MM.1S (cell line): ENCODE measurements at regions not wholly inside any gene's neighbourhood (a gene's known extent, or its start where the extent isn't known, plus 50 kb on each side); places are given as distances from the start of the nearest gene placed in this dataset.

Experiments used
- EZH2 ChIP-seq: fragments of 300-600 bp; sonication (generic); optimal IDR thresholded peaks from 2 replicates; pipeline ENCODE3; 2017; ENCODE audit warnings: low read depth, mild to moderate bottlenecking, antibody characterized with exemption, low read length, mixed read lengths
- TF ChIP-seq, protein P1 (sequence below): fragments of 300-600 bp; sonication (generic); IDR thresholded peaks from 2 replicates; pipeline ENCODE4 v1.5.1; 2016; ENCODE audit warnings: antibody characterized with exemption, low read length, mixed read lengths

DNA sequence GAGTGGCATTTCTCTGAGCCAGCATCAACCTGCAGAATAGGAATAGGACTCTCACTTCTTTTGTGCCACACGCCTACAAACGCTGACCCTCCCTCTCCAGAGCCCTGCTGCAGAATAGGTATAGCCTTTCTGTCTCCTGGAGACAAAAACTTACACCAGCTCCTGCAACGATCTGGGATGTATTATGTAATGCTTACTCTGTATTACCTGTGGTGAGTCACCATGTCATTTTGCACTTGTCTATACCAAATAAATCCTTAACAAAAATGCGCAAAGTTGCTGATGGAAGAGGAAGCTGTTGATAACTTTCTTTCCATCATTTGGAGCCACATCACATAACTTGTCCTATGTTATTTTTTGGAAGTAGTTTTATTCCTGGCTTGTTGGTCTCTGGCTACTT, 155.8 kb upstream of the FNDC3A start:
- TF ChIP-seq, protein P1, sequence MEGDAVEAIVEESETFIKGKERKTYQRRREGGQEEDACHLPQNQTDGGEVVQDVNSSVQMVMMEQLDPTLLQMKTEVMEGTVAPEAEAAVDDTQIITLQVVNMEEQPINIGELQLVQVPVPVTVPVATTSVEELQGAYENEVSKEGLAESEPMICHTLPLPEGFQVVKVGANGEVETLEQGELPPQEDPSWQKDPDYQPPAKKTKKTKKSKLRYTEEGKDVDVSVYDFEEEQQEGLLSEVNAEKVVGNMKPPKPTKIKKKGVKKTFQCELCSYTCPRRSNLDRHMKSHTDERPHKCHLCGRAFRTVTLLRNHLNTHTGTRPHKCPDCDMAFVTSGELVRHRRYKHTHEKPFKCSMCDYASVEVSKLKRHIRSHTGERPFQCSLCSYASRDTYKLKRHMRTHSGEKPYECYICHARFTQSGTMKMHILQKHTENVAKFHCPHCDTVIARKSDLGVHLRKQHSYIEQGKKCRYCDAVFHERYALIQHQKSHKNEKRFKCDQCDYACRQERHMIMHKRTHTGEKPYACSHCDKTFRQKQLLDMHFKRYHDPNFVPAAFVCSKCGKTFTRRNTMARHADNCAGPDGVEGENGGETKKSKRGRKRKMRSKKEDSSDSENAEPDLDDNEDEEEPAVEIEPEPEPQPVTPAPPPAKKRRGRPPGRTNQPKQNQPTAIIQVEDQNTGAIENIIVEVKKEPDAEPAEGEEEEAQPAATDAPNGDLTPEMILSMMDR = no peak
- TF ChIP-seq EZH2 = no peak
